MM.1S (cell line): ENCODE measurements at regions not wholly inside any gene's neighbourhood (a gene's known extent, or its start where the extent isn't known, plus 50 kb on each side); places are given as distances from the start of the nearest gene placed in this dataset.

ENCODE experiments used
- DNase-seq: peaks from one replicate; pipeline ENCODE4 v3.0.0-alpha.2; 2015
- H2AFZ ChIP-seq: fragments of 300-600 bp; sonication (generic); 2 replicates; pipeline ENCODE4 v1.6.0; 2016; ENCODE audit warnings: antibody characterized with exemption, low read length
- H3F3A ChIP-seq: fragments of 300-600 bp; sonication (generic); 2 replicates; pipeline ENCODE4 v1.6.1; 2016; ENCODE audit warnings: mild to moderate bottlenecking, antibody characterized with exemption, low read length, moderate library complexity, mixed read lengths; ENCODE audit not compliant: insufficient read depth
- H3K27ac ChIP-seq: fragments of 300-600 bp; sonication (generic); 2 replicates; pipeline ENCODE4 v1.5.1; 2016; ENCODE audit warnings: mild to moderate bottlenecking, low read length
- H3K27me3 ChIP-seq: fragments of 300-600 bp; sonication (generic); replicated peaks from 2 replicates; pipeline ENCODE4 v1.6.0; 2016; ENCODE audit warnings: low read length; ENCODE audit not compliant: insufficient read depth
- H3K36me3 ChIP-seq: fragments of 300-600 bp; sonication (generic); replicated peaks from 2 replicates; pipeline ENCODE4 v1.6.1; 2016; ENCODE audit warnings: mild to moderate bottlenecking, low read length, mixed read lengths; ENCODE audit not compliant: insufficient read depth
- H3K4me1 ChIP-seq: fragments of 300-600 bp; sonication (generic); 2 replicates; pipeline ENCODE4 v1.6.1; 2016; ENCODE audit warnings: low read length, mixed read lengths
- H3K4me2 ChIP-seq: fragments of 300-600 bp; sonication (generic); 2 replicates; pipeline ENCODE4 v1.6.0; 2016; ENCODE audit warnings: low read depth, low read length
- H3K4me3 ChIP-seq: fragments of 300-600 bp; sonication (generic); 2 replicates; pipeline ENCODE4 v1.5.1; 2016; ENCODE audit warnings: low read length, mixed read lengths
- H3K79me2 ChIP-seq: fragments of 300-600 bp; sonication (generic); 2 replicates; pipeline ENCODE4 v1.6.1; 2016; ENCODE audit warnings: mixed run types, low read length, mixed read lengths
- H3K9ac ChIP-seq: fragments of 300-600 bp; sonication (generic); 2 replicates; pipeline ENCODE4 v1.6.1; 2016; ENCODE audit warnings: low read length, mixed read lengths
- H3K9me2 ChIP-seq: fragments of 300-600 bp; sonication (generic); replicated peaks from 2 replicates; pipeline ENCODE4 v1.6.1; 2016; ENCODE audit warnings: mild to moderate bottlenecking, low read length, mixed read lengths; ENCODE audit not compliant: insufficient read depth
- H3K9me3 ChIP-seq: fragments of 300-600 bp; sonication (generic); replicated peaks from 2 replicates; pipeline ENCODE4 v1.6.1; 2016; ENCODE audit warnings: mild to moderate bottlenecking, low read length, mixed read lengths; ENCODE audit not compliant: insufficient read depth
- H4K20me1 ChIP-seq: fragments of 300-600 bp; sonication (generic); 2 replicates; pipeline ENCODE4 v1.6.1; 2016; ENCODE audit warnings: mild to moderate bottlenecking, low read length, moderate library complexity, mixed read lengths; ENCODE audit not compliant: insufficient read depth
- EZH2 ChIP-seq: fragments of 300-600 bp; sonication (generic); optimal IDR thresholded peaks from 2 replicates; pipeline ENCODE3; 2017; ENCODE audit warnings: low read depth, mild to moderate bottlenecking, antibody characterized with exemption, low read length, mixed read lengths
- EZH2phosphoT487 ChIP-seq: fragments of 300-600 bp; sonication (generic); IDR thresholded peaks from 2 replicates; pipeline ENCODE4 v1.6.1; 2018; ENCODE audit warnings: antibody characterized with exemption, low read length
- TF ChIP-seq, protein P1 (sequence below): fragments of 300-600 bp; sonication (generic); IDR thresholded peaks from 2 replicates; pipeline ENCODE4 v1.5.1; 2016; ENCODE audit warnings: antibody characterized with exemption, low read length, mixed read lengths

DNA sequence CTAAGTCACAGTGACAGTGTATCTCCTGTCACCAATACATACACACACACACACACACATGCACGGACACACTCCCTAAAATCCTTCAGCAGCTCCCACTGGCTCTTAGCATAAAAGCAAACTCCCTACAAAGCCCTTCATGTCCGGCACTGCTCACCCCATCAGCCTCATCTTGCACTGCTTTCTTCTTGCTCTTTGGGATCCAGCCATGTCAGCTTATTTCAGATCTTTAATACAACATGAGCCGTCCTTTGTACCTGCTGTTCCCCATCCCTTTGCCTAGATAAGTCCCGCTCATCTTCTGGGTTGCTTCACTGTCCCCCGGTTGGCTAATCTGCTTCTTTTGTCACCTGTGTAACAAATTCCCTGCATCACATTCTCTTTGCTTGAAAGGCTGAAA lies 82.1 kb upstream of the VAV3 start:
- Histone ChIP-seq H3K4me3 (no peak overlapping the region), H3K4me2 (no peak overlapping the region), H3K36me3 (no peaks in the 10 kb centered on the region), H3K9me3 (no peaks in the 10 kb centered on the region), H3K9me2 (no peaks in the 10 kb centered on the region), H3K9ac (no peak overlapping the region), H3K27ac (no peak overlapping the region), H3K4me1 (no peaks in the 10 kb centered on the region), H4K20me1 (no peaks in the 10 kb centered on the region), H3K79me2 (no peaks in the 10 kb centered on the region), H3F3A (no peaks in the 10 kb centered on the region), H2AFZ (no peak overlapping the region), H3K27me3 (no peaks in the 10 kb centered on the region)
- TF ChIP-seq, protein P1, sequence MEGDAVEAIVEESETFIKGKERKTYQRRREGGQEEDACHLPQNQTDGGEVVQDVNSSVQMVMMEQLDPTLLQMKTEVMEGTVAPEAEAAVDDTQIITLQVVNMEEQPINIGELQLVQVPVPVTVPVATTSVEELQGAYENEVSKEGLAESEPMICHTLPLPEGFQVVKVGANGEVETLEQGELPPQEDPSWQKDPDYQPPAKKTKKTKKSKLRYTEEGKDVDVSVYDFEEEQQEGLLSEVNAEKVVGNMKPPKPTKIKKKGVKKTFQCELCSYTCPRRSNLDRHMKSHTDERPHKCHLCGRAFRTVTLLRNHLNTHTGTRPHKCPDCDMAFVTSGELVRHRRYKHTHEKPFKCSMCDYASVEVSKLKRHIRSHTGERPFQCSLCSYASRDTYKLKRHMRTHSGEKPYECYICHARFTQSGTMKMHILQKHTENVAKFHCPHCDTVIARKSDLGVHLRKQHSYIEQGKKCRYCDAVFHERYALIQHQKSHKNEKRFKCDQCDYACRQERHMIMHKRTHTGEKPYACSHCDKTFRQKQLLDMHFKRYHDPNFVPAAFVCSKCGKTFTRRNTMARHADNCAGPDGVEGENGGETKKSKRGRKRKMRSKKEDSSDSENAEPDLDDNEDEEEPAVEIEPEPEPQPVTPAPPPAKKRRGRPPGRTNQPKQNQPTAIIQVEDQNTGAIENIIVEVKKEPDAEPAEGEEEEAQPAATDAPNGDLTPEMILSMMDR: no peak
- TF ChIP-seq EZH2phosphoT487 (no peak), EZH2 (no peak)
- no peak for DNase-seq

DNA sequence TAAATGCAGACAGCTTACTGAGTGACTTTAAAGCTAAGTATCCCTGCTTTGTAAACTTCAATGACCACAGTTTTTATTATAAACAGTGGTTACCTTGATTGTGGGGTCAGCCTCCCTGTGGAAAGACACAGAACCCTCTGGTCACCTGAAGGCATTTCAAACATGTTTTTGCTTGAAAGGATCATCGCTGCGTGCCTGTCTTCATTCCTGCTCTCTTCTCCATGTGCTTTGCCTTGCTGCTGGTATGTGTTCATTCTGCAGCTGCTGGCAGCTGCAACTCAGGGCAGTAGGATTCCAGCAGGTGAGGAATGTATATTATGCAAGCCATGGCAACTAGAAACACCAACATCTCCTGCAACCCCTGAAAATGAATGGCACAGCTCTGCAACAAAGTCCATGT lies 81.0 kb upstream of the VAV3 start:
- H3K9ac ChIP-seq: no peak overlapping the region
- H3K27me3 ChIP-seq: no peaks in the 10 kb centered on the region
- no peaks in the 10 kb centered on the region for H3F3A ChIP-seq
- H4K20me1 ChIP-seq: no peaks in the 10 kb centered on the region
- no peak for TF ChIP-seq EZH2phosphoT487
- H3K27ac ChIP-seq: no peak overlapping the region
- H3K79me2 ChIP-seq: no peaks in the 10 kb centered on the region
- no peaks in the 10 kb centered on the region for H3K9me3 ChIP-seq
- no peak overlapping the region for H3K4me3 ChIP-seq
- H2AFZ ChIP-seq: no peak overlapping the region
- no peak overlapping the region for H3K4me2 ChIP-seq
- H3K4me1 ChIP-seq: no peaks in the 10 kb centered on the region
- no peaks in the 10 kb centered on the region for H3K9me2 ChIP-seq
- H3K36me3 ChIP-seq: no peaks in the 10 kb centered on the region
- DNase-seq: no peak

DNA sequence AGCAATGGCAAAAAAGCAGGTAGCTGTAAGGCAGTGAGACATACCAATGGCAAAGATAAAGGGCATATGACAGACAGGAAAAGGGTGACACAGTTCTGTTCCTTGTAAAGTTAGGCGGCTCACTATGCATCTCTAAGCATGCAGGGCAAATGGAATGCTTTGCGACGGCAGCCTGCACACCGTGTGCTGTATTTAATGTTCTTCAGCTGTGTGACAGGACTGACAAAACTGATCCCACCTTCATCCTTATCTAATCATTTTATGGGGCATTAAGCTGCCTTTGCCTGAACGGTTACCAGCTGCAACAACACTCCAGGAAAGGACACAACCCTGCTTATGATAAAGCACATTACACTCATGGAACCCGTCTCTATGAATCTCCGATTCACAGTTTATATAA lies 80.5 kb upstream of the VAV3 start:
- H3K4me2 ChIP-seq: no peak overlapping the region
- H3K79me2 ChIP-seq: no peaks in the 10 kb centered on the region
- no peaks in the 10 kb centered on the region for H3F3A ChIP-seq
- H3K4me1 ChIP-seq: no peaks in the 10 kb centered on the region
- H4K20me1 ChIP-seq: no peaks in the 10 kb centered on the region
- H3K9me2 ChIP-seq: no peaks in the 10 kb centered on the region
- TF ChIP-seq EZH2phosphoT487 (no peak), EZH2 (no peak)
- TF ChIP-seq, protein P1: no peak
- no peak overlapping the region for H3K27ac ChIP-seq
- H3K9me3 ChIP-seq: no peaks in the 10 kb centered on the region
- H2AFZ ChIP-seq: no peak overlapping the region
- DNase-seq: no peak
- H3K27me3 ChIP-seq: no peaks in the 10 kb centered on the region
- no peak overlapping the region for H3K4me3 ChIP-seq
- H3K36me3 ChIP-seq: no peaks in the 10 kb centered on the region
- no peak overlapping the region for H3K9ac ChIP-seq

- Histone ChIP-seq H3K9me3 (no peaks in the 10 kb centered on the region), H3K79me2 (no peaks in the 10 kb centered on the region), H3K9me2 (no peaks in the 10 kb centered on the region), H3K36me3 (no peaks in the 10 kb centered on the region), H3K4me2 (no peak overlapping the region), H3K9ac (no peak overlapping the region), H3K4me3 (no peak overlapping the region), H3K27me3 (no peaks in the 10 kb centered on the region), H3K4me1 (no peaks in the 10 kb centered on the region), H3F3A (no peaks in the 10 kb centered on the region), H3K27ac (no peak overlapping the region), H4K20me1 (no peaks in the 10 kb centered on the region), H2AFZ (no peak overlapping the region)
- no peak for TF ChIP-seq EZH2
- no peak for TF ChIP-seq EZH2phosphoT487
- TF ChIP-seq, protein P1: no peak
- DNase-seq: no peak
Measured at GRCh38 chr1:108044318-108044717, 79.3 kb upstream of the VAV3 start.
